Suprapubic skin (tissue), 4 donors: ENCODE measurements at regions not wholly inside any gene's neighbourhood (a gene's known extent, or its start where the extent isn't known, plus 50 kb on each side); places are given as distances from the start of the nearest gene placed in this dataset.

ENCODE experiments used
- DNase-seq, 2 donors: peaks; one replicate each; pipeline ENCODE4 v3.0.0-alpha.2; 2019; ENCODE audit warnings: low spot score in 2 of 2
- H3K27ac ChIP-seq: fragments of 200-600 bp; sonication (generic); one replicate; pipeline ENCODE4 v1.5.1; 2019
- H3K27me3 ChIP-seq: fragments of 200-600 bp; sonication (generic); one replicate; pipeline ENCODE4 v1.5.1; 2019
- H3K36me3 ChIP-seq: fragments of 200-600 bp; sonication (generic); one replicate; pipeline ENCODE4 v1.5.1; 2019
- H3K4me1 ChIP-seq: fragments of 200-600 bp; sonication (generic); one replicate; pipeline ENCODE4 v1.5.1; 2019
- H3K4me3 ChIP-seq: fragments of 200-600 bp; sonication (generic); one replicate; pipeline ENCODE4 v1.5.1; 2019; ENCODE audit warnings: mild to moderate bottlenecking
- H3K9me3 ChIP-seq: fragments of 200-600 bp; sonication (generic); one replicate; pipeline ENCODE4 v1.5.1; 2019
- EP300 ChIP-seq: sonication (generic); formaldehyde crosslinking; IDR thresholded peaks from one replicate; pipeline ENCODE4 v1.6.1; 2017; ENCODE audit warnings: antibody characterized with exemption
- POLR2A ChIP-seq, 2 donors: fragments of 450-650 bp; IDR thresholded peaks; one replicate each; pipeline ENCODE4 v1.6.1; 2017; ENCODE audit warnings: antibody characterized with exemption in 2 of 2, mild to moderate bottlenecking in 2 of 2, moderate library complexity in 2 of 2
- POLR2AphosphoS5 ChIP-seq, 3 donors: sonication (generic); formaldehyde crosslinking; IDR thresholded peaks; one replicate each; pipeline ENCODE4 v1.6.1; 2017; ENCODE audit warnings: antibody characterized with exemption in 3 of 3
- WGBS: methylation state at CpG from one replicate; pipeline ENCODE4 v1.1.5; 2018; 5-methylcytosine and 5-hydroxymethylcytosine counted together
- TF ChIP-seq, protein P1 (sequence below), 2 donors: fragments of 200-600 bp in 1 of 2; fragments of 450-650 bp in 1 of 2; sonication (generic) in 1 of 2; IDR thresholded peaks; one replicate each; pipeline ENCODE4 v1.5.1; 2016 to 2019; ENCODE audit warnings: antibody characterized with exemption in 2 of 2, mild to moderate bottlenecking in 1 of 2, moderate library complexity in 1 of 2

DNA sequence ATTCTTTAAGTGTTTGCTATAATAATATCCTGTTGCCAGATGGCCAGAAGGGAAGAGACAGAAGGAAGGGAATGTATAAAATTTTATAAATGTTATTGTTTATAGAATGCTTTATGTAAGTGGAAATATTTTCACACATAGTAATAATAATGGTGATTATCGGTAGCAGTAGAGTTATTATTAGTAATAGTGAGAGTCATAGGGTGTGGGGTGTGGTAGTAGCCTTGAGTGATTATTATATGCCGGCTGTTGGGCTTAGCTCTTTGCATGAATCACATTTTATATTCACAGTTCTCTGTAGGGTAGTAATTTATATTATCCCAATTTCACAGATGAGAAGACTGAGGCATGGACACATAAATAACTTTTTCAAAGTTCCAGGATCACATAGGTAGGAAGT lies 391.4 kb downstream of the C12orf75 start:
- H3K4me1 ChIP-seq = peaks cover 2% of the 10 kb centered on the region
- H3K9me3 ChIP-seq = peaks cover 4% of the 10 kb centered on the region
- no peaks in the 10 kb centered on the region for H3K36me3 ChIP-seq
- 40% methylated on average over 2 of the region's 2 CpGs for WGBS
- H3K27me3 ChIP-seq = no peaks in the 10 kb centered on the region
- no peak for DNase-seq
- TF ChIP-seq, protein P1, sequence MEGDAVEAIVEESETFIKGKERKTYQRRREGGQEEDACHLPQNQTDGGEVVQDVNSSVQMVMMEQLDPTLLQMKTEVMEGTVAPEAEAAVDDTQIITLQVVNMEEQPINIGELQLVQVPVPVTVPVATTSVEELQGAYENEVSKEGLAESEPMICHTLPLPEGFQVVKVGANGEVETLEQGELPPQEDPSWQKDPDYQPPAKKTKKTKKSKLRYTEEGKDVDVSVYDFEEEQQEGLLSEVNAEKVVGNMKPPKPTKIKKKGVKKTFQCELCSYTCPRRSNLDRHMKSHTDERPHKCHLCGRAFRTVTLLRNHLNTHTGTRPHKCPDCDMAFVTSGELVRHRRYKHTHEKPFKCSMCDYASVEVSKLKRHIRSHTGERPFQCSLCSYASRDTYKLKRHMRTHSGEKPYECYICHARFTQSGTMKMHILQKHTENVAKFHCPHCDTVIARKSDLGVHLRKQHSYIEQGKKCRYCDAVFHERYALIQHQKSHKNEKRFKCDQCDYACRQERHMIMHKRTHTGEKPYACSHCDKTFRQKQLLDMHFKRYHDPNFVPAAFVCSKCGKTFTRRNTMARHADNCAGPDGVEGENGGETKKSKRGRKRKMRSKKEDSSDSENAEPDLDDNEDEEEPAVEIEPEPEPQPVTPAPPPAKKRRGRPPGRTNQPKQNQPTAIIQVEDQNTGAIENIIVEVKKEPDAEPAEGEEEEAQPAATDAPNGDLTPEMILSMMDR (IDR thresholded peaks at IDR 0.05) = no peak
- TF ChIP-seq POLR2AphosphoS5 (IDR thresholded peaks at IDR 0.05) (no peak), EP300 (no peak), POLR2A (IDR thresholded peaks at IDR 0.05) (no peak)
- H3K27ac ChIP-seq = no peak overlapping the region
- no peak overlapping the region for H3K4me3 ChIP-seq

DNA sequence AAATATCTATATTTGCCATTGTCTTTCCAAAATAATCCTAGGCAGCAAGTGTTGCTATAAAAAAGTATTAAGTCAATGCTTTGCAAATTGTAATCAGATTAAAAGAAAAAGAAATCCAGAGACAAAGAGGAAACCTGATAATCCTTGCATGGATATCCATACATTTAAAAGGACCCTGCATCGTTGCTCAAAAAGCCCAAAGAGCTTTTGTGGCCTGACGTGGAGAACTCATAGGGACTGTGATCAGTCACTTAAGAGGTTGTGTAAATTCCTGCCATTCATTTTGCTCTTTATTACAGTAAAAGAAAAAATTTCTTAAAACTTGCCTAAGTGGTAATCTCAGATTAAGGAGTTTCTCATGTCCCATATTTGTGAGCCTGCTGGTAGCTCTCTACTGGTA lies 392.6 kb downstream of the C12orf75 start:
- H3K4me1 ChIP-seq = peaks cover 2% of the 10 kb centered on the region
- no peak for DNase-seq
- 95% methylated on average over 2 of the region's 2 CpGs for WGBS
- no peaks in the 10 kb centered on the region for H3K36me3 ChIP-seq
- TF ChIP-seq POLR2A (IDR thresholded peaks at IDR 0.05) = no peak
- TF ChIP-seq, protein P1 (IDR thresholded peaks at IDR 0.05) = no peak
- TF ChIP-seq EP300 = no peak
- no peak for TF ChIP-seq POLR2AphosphoS5 (IDR thresholded peaks at IDR 0.05)
- peaks cover 4% of the 10 kb centered on the region for H3K9me3 ChIP-seq
- H3K27me3 ChIP-seq = no peaks in the 10 kb centered on the region
- H3K27ac ChIP-seq = no peak overlapping the region
- no peak overlapping the region for H3K4me3 ChIP-seq

DNA sequence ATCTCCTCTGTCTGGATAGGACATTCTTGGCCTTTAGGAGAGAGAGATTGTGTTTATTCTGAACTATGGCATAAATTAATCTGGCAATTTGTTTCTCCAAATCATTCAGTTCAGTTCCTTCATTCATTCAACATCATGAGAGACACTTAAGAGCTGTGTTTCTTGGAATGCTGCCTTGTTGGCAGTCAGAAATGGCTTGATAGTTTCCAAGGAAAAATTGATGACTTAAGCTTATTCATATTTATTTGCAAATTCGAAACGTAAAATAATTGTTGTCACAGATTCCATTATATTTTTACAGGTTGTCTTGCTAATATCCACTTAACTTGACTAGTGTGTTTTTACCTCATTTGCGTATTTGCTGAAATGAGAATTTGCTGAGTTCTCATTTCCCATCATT lies 393.0 kb downstream of the C12orf75 start:
- Histone ChIP-seq H3K4me1 (peaks cover 2% of the 10 kb centered on the region), H3K36me3 (no peaks in the 10 kb centered on the region), H3K27ac (no peak overlapping the region), H3K9me3 (peaks cover 1% of the 10 kb centered on the region), H3K27me3 (no peaks in the 10 kb centered on the region), H3K4me3 (no peak overlapping the region)
- TF ChIP-seq EP300 (no peak), POLR2AphosphoS5 (IDR thresholded peaks at IDR 0.05) (no peak), POLR2A (IDR thresholded peaks at IDR 0.05) (no peak)
- TF ChIP-seq, protein P1 (IDR thresholded peaks at IDR 0.05) = no peak
- 61% methylated on average over 3 of the region's 3 CpGs for WGBS
- no peak for DNase-seq

DNA sequence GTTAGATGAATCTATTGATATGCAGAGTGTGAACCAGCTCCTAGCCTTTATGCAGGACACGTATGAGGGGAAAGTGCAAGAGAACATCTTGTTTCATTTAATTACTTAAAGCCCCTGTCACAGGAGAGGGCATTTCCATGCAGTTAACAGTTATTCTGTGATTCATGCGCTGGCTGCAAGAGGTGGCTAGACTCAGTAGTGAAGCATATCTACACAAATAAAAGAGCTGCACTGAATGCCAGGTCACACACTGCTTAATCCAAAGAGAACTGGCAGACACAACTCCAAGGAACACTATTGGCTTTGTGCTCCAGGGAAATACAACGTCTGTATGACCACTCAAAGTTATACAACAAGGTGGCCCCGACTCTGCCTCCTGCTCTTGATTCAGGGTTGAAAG lies 394.1 kb downstream of the C12orf75 start:
- Histone ChIP-seq H3K4me1 (peaks cover 2% of the 10 kb centered on the region), H3K27me3 (no peaks in the 10 kb centered on the region), H3K4me3 (no peak overlapping the region), H3K36me3 (no peaks in the 10 kb centered on the region), H3K9me3 (no peaks in the 10 kb centered on the region), H3K27ac (no peak overlapping the region)
- WGBS = 72% methylated on average over 4 of the region's 4 CpGs
- TF ChIP-seq POLR2A (IDR thresholded peaks at IDR 0.05) (no peak), EP300 (no peak), POLR2AphosphoS5 (IDR thresholded peaks at IDR 0.05) (no peak)
- TF ChIP-seq, protein P1 (IDR thresholded peaks at IDR 0.05) = no peak
- no peak for DNase-seq

DNA sequence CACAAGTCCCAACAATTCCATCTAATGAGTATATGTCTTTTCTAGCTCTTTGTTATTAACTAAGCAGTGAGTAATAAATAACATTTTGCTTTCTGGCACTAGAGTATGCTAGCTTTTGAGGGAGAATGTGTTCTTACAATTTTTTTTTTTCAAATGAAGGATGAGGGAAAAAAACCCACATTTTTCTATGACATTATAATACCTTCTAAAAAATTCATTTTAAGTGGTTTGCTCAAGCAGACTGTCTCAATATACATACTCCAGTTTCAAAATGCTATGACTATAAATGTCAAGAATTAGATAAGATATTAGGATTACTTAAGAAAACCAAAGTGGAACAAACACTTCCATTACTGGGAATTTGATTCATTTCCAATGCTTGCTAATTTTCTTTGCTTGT lies 394.6 kb downstream of the C12orf75 start:
- Histone ChIP-seq H3K27ac (no peak overlapping the region), H3K36me3 (no peaks in the 10 kb centered on the region), H3K27me3 (no peaks in the 10 kb centered on the region), H3K4me1 (peaks cover 2% of the 10 kb centered on the region), H3K9me3 (no peaks in the 10 kb centered on the region), H3K4me3 (no peak overlapping the region)
- TF ChIP-seq EP300 = no peak
- TF ChIP-seq, protein P1 (IDR thresholded peaks at IDR 0.05) = no peak
- no peak for TF ChIP-seq POLR2AphosphoS5 (IDR thresholded peaks at IDR 0.05)
- TF ChIP-seq POLR2A (IDR thresholded peaks at IDR 0.05) = no peak
- no peak for DNase-seq
